ENCODE measurements at regions not wholly inside any gene's neighbourhood (a gene's known extent, or its start where the extent isn't known, plus 50 kb on each side); places are given as distances from the start of the nearest gene placed in this dataset.
A peak's percentile ranks its signal among the peaks of the same experiment; 100 is the strongest.
"Not testable (repeated sequence)": the region's sequence is repeated elsewhere in the genome, so short reads cannot be mapped to it uniquely, and the experiment has no call there.

- no peak for DNase-seq
These were observed 434.1 kb downstream of the ZNF536 start for GRCh38 chr19:30806311-30806710.

- no peak for DNase-seq
These were observed 432.6 kb downstream of the ZNF536 start for GRCh38 chr19:30804751-30805150.

DNA sequence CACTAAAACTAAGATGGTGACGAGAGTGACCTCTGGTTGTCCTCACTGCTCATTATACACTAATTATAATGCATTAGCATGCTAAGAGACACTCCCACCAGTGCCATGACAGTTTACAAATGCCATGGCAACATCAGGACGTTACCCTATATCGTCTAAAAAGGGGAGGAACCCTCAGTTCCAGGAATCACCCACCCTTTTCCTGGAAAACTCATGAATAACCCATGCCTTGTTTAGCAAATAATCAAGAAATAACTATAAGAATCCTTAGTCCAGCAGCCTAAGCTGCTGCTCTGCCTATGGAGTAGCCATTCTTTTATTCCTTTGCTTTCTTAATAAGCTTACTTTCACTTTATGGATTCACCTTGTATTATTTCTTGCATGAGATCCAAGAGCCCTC is 432.1 kb downstream of the ZNF536 start:
- DNase-seq = not testable (repeated sequence)

DNA sequence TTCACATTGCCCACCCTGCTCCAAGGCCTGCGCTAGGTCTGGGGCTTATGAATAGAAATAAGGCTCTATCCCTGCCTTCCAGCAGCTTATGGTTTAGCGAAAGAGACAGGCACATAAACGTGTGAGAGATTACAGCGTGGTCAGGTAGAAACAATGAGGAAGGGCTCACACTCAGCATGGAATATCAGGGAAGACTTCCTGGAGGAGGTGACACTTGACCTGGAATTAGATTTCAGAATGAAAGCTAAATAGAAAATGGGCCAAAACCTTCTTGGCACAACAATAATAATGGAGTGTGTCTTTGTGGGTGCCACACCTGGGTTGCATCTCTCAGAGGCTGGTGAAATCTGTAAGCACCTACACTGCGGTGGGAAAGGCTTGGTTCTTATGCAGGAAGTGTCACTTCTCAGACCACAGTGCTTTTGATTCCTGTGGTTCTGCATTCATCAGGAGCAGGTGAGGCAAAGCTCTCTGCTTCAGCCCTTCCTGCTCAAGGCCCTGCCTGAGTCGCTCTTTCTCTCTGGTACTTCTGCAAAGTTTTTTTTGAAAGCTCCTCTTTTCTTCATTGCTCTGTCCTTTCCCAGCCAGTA is 430.3 kb downstream of the ZNF536 start:
- no peak for DNase-seq

DNA sequence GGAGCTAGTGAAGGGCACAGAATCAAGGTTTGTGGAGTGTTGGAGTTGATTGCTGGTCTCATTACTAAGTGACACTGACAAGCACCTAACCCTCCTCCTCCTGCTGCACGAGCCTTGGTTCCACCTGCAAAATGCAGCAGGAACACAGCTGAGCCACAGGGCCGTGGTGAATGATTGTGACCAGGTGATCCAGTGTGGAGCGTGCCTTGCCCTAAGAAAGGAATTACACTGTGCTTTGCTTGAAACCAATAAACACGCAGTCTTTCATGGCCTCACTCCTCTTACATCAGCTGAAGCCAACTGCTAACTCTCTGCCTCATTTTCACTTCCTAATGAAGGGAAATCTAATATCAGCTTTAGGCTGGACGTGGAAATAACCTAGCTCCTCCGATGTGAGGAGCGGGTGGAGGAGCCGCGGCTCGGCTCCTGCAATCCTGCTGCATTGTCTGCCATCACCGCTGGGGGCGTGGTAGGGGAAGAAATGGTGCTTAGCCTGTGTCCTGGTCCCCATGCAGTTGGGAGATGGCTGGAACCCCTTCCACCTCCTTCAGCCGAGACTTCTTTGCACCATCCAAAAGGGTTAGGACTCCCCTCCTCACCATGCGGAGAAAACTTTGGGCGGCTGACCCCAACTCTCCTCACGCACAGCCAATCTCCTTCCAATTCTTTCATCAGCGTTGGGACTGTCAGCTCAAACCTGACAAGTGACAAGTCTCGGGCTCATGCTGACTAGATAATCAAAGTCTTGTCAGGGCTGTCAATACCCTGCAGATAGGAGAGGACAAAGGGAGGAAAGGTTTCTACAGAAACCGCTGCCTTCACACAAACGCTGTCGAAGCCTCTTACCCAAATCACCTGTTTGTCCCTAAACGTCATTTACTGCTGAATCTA is 427.9 kb downstream of the ZNF536 start:
- peak; percentile 14 for DNase-seq

DNA sequence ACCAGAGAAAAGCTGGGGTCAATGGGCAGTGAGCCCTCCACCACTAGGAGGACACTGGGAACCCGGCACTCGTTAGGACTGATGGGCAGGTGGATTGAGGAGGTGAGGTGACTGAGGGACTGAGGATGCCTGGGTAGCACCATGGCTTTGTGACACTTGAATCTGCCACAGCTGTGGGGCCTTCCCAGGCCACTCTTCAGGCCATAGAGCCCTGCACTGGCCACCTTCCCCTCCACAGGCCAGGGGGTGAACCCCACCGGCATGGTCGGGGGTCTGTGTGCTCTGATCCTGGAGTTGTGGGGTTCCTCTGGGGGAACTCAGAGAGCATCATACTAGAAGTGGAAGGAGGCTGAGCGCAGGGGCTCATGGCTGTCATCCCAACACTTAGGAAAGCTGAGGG is 423.5 kb downstream of the ZNF536 start:
- DNase-seq = no peak

DNA sequence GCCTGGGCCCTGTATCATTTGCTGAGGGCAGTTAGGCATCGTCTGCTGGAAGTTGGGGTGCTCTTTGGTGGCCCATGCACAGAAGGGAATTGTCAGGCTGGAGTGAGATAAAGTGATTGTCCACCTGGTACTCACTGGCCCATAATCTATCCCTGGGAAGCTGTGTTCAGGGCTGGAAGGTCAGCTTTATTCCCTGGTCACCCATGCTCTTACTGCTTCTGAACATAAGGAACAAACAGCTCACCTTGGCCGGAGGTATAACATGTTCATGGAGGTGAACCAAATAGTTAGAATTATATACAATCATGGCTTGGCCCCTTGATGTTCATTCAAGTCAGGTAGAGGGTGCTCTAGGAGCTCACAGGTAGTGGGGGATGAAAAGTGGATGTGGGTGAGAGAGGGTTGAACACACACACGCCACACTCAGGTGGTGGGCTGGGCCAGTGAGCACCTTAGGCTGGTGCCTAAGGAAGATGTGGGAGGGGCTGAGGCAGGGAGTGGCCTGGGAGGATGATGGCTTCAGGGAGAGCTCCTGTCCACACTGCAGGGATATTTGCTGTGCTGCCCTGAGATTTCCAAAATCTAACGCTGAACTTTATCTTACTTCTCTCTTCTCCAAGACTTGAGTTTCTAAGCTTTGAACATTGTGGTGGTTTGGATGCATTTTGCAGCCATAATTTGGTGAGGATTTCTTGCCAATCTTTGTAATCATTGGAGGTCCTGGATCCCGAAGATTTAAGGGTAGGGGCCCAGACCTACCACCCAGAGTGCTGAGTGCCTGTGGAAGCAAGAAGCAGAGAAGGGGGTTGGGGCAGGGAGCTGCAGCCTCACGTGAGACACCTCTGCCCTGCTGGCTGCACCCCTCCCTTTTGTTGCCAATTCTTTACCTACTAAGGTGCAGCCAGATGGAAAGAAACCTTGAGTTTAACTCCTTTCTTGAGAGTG is 420.6 kb downstream of the ZNF536 start:
- no peak for DNase-seq

DNA sequence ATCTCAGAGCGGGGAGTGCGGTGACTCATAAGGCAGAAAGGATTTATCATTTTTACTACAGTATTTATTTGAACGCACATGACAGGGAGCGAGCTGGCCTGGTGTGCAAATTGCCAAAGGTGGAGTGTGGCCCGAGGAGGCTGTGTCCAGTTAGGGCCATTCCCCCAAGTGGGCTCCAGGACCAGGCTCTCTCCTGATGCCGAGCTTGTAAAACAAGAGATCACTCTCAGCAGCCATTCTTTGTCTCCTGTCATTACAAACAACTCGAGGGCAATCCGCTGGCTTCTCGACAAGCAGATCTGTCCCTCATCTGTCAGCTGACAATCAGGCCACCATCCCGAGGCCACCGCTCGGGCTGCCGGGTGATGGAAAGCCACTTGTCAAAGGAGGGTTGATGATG is 418.9 kb downstream of the ZNF536 start:
- DNase-seq = no peak

- no peak for DNase-seq
These were observed 418.0 kb downstream of the ZNF536 start for GRCh38 chr19:30790056-30790680.

DNA sequence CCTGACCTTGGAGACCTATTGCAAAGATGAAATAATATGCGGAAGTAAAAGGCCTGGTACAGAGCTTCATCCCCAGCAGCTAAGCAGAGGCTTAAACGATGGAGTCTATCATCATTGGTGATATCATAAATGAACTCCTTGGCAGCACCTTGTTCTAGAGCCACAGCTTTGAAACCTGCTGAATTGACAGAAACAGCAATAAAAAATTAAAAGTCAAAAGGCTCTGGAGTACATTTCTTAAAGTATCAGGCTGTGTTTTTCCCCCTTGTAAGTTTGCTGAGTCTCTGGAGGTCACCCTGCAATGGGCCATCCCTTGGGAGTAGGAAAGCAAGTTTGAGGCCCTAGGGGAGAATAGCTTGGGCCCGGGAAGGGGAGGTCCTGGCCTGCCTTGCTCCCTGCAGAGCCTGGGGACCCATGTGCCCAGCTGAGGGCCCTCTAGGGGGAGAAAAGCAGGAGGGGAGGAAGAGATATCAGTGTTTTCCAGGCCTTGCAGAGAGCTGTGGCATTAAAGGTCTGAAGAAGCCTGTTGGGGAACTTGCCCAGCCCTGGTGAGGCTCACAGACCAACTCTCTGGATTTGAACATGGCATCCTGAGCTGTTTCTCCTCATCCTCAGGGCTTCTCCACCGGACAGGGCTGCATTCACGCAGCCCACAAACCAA is 416.1 kb downstream of the ZNF536 start:
- no peak for DNase-seq

DNA sequence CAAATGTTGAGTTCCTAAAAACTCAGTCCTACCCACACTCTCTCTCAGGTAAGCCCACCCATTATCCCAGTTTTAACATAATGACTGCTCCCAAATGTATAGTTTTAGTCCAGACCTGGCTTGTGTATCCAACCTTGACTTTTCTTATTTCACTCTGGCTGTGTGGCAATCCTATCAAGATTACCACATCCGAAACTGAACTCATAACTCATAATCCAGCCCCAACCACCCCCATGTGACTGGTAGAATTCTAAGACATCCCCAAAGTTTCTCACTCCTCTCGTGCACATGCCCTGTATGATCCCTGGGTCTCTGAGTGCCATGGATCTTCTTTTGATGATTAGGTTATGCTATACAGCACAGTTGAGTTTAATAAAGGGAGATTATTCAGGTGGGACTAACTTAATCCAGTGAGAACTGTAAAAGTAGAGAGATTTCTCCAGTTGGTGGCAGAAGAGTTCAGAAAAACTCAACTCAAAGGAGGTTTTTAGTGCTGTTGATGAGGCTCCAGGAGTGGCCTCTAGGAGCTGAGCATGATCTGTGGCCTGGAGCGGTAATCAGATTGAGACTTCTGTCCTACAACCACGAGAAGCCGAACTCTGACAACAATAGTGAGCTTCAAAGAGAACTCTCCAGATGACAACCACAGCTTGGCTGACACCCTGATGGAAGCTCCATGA is 413.4 kb downstream of the ZNF536 start:
- DNase-seq = no peak

DNA sequence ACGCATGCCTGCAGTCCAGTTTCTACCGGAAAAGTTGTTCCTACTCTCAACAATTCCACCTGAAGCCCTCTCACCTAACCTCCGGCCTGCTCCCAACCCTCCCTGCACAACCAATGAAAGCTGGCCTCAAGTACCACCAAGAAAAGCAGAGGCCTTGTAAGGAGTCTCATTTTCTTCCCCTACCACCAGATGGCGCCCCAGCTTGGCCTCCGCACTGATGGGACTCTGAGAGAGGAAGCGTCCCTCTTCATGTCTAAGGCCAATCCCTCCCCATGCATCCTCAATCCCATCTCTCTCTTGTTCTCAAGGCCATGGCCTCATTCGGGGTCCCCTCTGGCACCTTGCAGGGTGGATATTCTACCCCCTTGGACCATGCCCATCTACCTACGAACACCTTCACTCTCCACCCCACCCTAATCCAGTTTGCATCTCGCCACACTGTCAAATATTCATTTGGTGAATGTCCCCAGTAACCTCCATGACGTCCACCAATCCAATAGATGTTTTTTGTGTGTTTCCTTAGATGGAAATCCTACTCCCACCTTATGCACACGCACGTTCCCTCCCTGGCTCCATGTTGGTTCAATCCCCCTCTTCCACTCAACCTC is 412.8 kb downstream of the ZNF536 start:
- DNase-seq = peak; percentile 54

DNA sequence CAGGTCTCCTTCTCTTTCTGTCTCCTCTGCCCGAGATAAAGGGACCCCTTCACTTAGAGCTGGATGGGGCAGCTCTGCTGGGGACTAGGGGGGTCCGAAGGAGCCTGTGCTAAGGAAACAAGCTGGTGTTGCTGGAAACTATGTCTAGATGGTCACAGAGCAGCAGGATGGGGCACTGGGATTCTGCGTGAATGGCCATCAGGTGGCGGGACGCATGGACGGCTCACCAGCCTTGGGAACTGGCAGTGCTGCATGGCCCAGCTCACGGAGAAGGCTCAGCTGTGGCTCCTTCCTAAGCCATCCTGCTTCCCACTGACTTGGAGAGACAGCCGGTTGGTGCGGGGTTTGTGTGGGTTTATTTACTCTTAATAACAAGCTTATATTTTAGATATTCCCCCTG is 411.8 kb downstream of the ZNF536 start:
- no peak for DNase-seq

- no peak for DNase-seq
These were observed 411.0 kb downstream of the ZNF536 start for GRCh38 chr19:30783212-30783611.

DNA sequence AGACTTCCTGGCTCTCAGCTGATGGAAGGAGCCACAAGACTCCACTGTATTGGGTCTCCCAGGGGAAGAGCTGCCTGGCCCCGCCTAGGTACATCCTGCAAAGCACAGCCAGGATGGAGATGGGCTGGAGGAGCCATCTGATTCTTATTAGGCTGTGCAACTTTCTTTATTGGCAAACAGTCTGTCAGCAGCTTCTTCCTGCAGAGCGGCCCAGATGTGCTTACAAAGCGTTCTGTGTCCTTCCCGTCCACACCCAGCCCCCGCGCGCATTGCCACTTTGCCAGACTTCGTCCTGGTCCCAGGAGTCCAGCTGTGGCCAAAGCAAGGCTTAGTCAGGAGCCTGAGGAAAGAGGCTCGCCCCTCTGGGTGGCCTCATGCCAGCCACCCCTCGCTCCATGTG is 409.3 kb downstream of the ZNF536 start:
- DNase-seq = no peak

DNA sequence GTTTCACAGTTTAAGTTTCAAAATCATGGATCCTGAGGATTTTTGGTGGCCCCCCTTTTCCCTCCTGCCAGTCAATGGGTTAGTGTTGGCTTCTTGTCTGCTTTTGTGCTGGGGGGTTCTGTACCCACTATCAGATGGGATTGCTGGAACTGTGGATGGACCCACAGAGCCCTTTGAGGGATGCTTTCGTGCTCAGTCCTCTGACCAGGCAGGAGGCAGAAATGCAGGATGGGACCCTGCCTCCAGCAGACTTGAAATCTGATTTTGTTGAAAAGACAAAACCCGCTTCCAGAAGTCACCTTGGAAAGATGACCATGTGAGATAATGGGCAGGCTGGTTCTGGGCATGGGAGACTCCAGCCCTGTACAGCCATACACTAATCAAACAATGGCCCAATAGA is 408.9 kb downstream of the ZNF536 start:
- no peak for DNase-seq

GRCh38 chr19:30780456-30780855 is 408.3 kb downstream of the ZNF536 start:
- DNase-seq = no peak

GRCh38 chr19:30780032-30780431 is 407.8 kb downstream of the ZNF536 start:
- DNase-seq = no peak

- DNase-seq = no peak
These were observed 407.0 kb downstream of the ZNF536 start for GRCh38 chr19:30778961-30779715.

DNA sequence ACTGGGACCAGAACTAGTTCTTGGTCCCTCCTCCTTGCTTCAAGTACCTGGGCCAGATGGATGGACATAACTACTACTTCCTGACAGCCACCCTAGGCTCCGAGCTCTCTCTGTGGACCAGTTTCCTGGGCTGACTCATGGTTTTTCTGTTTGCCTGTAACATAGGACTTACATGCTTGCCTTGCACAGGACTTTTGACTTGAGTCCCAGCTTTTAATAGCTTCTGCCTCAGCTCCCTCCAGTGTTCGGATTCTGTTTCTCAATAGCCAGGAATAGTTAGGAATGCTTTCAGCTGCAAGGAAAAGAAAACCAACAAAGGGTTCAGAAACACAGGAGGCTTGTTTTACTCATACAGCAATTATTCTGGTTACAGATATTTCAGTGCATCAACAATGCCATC is 405.9 kb downstream of the ZNF536 start:
- no peak for DNase-seq

GRCh38 chr19:30775956-30776355 is 403.8 kb downstream of the ZNF536 start:
- DNase-seq = no peak
